Activated CD4-positive, alpha-beta T cell treated with anti-CD3 and anti-CD28 coated beads for 48 hours (primary cell): ENCODE measurements at regions not wholly inside any gene's neighbourhood (a gene's known extent, or its start where the extent isn't known, plus 50 kb on each side); places are given as distances from the start of the nearest gene placed in this dataset.
"Not testable (repeated sequence)": the region's sequence is repeated elsewhere in the genome, so short reads cannot be mapped to it uniquely, and the experiment has no call there.

Source experiments
- DNase-seq: peaks from one replicate; pipeline ENCODE4 v3.0.0-alpha.2; 2020

DNA sequence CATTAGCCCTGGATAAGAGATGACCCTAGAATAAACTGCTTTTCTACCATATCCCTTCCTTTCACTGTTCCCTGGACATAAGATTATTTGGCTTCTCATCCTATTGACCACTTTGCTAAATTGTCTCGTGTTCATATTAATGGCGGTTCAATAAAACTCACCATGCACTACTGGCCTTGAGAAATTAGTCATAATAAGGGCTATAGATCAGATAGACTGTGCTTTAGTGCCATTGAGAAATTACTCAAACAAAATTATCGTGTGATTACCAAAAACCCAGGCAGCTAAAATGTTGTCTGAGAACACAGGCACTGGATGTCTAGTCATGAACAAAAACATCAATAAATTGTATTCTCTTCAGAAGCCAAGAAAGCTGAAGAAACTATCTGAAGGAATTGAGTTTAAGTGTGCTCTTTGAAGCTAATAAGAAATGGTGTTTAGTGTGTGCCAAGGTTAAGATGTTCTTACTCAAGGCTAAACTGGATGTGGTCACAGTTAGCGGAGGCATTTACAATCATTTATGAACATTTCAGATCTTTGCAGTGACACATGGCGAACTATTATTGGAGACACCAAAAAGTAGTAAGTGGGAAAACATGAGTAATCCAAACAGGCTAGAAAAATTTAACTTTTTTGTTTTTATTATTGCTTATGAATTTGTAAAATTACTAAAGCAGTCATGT, 460.4 kb upstream of the RORB start:
- no peak for DNase-seq

DNA sequence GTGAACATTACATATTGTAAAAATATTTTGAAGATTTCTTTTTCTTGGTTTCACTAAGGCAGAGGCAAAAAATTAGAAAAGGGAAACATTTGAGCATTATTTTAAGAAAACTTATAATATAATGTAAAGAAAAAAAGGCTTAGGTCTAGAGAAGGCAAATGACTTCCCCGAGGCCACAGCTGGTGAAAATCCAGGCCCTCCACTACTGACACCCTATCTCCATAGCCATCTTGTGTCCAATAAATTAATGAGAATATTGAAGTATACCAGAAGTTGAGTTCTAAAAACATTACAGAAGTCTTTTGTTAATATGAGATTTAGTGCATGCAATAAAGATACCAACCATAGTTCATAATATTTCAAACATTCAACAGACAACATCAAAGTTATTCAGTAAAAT, 459.9 kb upstream of the RORB start:
- no peak for DNase-seq

DNA sequence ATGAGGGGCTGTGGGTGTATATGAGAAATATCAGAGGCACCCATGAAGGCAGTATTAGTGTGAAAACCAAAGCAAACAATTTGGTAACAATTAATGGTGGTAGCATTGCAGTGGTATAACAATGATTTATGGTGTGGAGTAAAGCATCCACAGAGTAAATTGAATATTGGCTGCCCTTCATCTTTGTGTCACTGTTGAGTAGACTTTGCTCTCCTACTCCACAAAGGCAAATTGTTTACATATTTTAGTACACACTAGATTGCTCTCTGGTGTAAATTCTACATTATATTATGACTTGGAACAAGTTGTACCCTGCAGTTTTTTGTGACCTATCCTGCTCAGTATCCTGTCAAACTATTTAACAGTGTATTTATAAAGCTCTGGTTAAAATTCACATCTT, 455.5 kb upstream of the RORB start:
- no peak for DNase-seq

DNA sequence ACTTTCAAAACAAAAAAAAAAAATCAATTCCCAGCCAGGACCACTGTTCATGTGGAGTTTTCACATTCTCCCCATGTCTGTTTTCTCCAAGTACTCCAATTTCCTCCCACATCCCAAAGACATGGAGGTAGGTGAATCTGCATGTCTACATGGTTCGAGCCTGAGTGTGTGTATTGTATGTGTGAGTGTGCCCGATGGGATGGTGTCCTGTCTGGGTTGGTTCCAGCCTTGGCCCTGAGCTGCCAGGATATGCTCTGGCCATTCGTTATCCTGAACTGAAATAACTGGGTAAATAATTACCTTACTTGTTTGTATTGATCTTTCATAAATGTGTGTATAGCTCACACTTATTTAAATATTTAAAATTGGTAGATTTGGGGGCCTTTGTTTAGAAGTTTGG, 452.3 kb upstream of the RORB start:
- no peak for DNase-seq

DNA sequence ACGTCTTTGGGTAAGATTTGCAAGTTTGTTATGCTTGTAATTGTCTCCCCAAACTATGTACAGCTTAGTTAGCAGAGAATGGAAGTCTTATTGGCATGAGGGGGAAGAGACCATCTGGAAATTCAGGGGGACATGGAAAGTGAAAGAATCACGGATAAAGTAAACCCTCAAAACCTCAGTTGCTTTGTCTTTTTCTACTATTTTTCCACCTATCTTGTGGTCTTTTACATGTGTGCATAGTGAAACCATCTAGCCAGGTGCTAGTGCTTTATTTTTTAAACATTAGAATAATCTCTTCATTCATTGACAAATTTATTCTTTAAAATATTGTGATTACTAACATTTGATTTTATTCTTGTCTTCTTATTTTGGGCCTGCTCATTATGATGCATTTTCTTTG, 441.1 kb upstream of the RORB start:
- no peak for DNase-seq

DNA sequence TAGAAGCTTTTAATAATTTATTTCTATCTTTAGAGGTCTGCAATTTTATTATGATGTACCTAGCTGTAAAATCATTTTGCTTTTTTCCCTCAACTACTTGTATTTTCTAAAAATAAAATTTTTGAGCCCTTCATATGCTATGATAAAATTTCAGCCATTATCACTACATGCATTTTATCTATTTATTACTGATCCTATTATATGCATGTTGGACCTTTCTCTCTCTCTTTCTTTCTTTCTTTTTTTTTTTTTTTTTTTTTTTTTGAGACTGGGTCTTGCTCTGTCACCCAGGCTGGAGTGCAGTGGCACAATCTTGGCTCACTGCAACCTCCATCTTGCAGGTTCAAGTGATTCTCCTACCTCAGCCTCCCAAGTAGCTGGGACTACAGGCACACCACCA, 440.1 kb upstream of the RORB start:
- not testable (repeated sequence) for DNase-seq

DNA sequence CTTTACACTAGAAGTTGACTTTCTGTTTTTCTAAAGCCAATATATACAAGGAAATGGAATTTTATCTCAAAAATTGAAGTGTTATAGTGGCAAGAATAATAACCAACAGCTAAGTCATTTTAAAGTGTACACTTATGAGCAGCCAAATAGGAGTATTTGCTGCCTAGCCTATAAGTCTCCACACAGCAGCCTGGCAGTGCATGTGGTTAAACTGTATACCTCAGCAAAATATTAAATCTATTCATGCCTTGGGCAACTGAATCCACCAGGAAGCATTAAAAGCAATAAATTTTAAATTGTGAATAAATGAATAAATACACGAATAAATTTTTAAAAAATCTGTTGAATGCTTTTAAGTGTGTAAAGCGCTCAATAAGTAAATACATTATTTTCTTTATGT, 432.4 kb upstream of the RORB start:
- no peak for DNase-seq

DNA sequence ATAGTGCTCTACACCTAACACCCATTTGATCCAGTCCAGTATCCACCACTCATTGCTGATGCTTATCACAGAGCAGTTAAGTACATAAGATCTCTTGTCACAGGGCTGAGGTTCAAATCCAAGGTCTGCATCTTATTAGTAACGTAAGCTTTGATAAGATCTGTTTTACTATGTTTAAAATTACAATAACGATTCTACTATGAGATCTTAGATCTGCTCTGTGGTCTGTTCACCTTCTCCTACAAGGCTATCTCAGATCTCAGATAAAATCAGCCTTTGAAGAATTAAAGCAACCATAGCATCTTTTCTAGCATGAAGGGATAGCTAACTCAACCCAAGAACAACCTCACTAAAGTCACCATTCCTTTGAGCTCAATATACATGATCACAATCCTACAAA, 431.0 kb upstream of the RORB start:
- DNase-seq = no peak

DNA sequence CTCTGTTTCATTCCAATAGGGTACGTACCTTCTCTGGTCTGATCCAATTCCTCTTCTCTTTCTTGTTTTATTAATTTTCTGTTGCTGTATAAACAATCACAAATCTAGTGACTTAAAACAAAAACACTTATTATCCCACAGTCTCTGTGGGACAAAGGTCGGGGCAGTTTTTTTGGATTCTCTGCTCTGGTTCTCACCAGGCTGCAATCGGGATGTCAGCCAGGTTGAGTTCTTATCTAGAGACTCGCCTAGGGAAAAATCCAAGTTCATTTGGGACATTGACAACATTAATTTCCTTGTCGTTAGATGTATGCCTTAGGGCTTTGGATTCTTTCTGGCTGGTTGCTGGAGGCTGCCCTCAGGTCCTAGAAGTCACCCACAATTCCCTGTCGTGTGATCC, 430.5 kb upstream of the RORB start:
- DNase-seq = no peak

DNA sequence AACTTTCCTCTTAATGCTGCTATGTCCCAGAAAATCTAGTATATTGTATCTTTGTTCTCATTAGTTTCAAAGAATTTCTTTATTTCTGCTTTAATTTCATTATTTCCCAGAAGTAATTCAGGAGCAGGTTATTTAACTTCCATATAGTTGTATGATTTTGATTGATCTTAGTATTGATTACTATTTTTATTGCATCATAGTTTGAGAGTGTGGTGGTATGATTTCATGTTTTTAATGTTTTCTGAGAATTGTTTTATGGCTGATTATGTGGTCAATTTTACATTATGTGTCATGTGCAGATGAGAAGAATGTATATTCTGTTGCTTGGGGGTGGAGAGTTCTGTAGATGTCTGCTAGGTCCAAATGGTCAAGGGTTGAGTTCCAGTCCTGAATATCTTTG, 425.6 kb upstream of the RORB start:
- DNase-seq = no peak

DNA sequence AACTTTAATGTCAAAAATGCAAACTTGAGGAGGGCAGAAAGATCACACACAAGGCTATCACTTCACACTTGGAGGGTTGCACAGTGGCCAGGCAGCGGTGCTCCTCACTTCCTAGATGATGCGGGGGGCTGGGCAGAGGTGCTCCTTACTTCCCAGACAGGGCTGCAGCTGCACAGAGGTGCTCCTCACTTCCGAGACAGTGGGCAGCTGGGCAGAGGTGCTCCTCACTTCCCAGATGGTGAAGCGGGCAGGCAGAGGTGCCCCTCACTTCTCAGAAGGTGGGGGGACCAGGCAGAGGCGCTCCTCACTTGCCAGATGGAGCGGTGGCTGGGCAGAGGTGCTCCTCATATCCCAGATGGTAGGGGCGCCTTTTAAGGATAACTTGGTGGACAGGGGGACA, 423.2 kb upstream of the RORB start:
- no peak for DNase-seq

DNA sequence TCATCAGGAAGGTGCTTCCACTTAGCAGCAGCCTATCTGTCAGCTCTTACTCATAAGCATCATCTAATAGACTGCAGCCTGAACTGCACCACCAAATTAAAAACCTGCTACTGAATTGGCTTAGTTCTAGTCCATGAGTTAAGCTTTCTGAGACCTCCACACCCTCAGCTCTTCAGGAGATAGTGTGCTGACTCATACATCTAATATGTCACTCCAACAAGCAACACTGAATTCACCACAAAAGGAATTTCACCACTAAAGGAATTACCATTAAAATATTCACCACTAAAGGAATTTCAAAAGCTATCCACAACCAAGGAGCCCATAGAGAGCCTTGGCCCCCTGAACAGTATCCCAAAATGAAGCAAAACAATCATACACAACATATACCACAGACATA, 418.5 kb upstream of the RORB start:
- DNase-seq = no peak

DNA sequence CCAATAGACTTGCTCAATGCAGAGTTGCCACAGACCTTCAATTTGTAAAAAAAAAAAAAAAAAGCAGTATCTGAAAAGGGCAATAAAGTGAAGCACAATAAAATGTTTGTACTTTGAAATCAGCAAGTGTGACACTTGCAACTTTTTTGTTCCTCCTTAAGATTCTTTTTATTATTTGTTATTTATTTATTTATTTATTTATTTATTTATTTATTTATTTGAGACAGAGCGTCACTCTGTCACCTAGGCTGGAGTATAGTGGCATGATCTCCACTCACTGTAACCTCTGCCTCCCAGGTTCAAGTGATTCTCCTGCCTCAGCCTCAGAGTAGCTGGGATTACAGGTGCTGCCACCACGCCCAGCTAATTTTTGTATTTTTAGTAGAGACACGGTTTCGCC, 416.5 kb upstream of the RORB start:
- DNase-seq = not testable (repeated sequence)

DNA sequence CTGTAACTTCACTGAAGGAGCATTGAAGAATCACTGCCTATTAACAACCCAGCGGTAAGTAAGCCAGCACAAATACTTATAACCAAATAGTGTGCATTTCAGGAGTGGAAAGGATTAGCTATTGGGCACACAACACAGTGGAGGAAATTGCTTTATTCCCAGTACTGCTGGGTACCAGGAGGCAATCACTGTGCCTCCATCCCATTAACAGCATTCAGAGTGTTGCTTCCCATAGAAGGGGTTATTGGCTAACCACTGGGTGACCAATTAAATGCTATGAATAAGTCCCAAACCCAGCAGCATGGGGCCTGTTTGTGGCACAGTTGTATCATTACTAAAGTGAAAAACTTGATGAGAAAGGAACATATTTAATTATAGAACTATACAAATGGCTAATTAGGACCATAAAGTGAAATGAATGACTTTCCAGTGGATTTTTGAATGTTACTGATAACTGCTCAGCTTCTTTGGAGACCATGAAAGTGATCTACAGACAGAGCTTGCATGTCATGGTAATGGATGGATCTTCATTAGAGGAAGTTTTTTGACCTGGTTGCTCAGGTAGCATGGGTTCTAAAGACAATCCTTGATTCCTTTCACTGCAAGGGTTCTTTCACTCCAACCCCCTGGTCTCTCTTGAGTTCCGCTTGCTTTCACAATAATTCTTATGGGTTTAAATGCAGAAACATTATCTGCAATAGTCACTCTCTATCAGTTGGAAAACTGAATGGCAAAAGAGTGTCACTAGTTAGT, 413.3 kb upstream of the RORB start:
- DNase-seq = no peak

DNA sequence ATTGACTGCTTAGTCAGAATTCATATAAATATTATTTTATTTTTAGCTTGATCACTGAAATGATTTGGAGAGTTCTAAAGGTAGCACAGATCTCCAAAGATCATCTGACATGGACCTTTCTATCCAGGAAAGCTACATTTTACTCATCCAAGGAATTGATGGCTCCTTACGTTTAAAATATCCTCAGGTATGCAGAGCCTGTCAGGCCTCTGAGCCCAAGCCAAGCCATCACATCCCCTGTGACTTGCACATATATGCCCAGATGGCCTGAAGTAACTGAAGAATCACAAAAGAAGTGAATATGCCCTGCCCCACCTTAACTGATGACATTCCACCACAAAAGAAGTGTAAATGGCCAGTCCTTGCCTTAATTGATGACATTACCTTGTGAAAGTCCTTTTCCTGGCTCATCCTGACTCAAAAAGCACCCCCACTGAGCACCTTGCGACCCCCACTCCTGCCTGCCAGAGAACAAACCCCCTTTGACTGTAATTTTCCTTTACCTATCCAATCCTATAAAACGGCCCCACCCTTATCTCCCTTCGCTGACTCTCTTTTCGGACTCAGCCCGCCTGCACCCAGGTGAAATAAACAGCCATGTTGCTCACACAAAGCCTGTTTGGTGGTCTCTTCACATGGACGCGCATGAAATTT, 411.6 kb upstream of the RORB start:
- DNase-seq = not testable (repeated sequence)

DNA sequence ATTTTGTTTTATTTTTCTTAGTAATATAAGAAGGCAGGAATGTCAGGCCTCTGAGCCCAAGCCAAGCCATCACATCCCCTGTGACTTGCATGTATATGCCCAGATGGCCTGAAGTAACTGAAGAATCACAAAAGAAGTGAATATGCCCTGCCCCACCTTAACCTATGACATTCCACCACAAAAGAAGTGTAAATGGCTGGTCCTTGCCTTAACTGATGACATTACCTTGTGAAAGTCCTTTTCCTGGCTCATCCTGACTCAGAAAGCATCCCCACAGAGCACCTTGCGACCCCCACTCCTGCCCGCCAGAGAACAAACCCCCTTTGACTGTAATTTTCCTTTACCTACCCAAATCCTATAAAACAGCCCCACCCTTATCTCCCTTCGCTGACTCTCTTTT, 406.2 kb upstream of the RORB start:
- DNase-seq = not testable (repeated sequence)

DNA sequence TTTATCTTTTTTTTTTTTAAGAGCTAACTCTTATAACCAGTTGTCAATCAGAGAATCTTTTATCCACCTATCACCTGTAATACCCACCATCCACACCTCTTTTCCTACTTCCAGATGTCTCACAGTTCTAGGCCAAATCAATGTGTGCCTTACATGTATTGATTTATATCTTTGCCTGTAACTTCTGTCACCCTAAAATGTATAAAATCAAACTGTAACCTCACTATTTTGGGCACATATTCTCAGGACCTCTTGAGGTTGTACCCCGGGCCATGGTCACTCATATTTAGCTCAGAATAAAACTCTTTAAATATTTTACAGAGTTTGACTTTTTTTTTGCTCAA, 404.7 kb upstream of the RORB start:
- no peak for DNase-seq

DNA sequence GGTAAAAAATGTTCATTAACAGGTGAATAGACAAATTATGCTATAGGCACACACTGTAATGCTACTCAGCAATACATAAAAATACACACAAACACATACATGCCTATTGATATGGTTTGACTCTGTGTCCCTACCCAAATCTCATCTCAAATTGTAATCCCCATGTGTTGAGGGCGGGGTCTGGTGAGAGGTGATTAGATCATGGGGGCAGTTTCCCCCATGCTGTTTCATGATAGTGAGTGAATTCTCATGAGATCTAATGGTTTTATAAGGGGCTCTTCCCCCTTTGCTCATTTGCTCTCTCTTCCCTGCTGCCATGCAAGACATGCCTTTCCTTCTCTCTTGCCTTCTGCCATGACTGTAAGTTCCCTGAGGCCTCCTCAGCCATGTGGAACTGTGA, 403.1 kb upstream of the RORB start:
- not testable (repeated sequence) for DNase-seq

DNA sequence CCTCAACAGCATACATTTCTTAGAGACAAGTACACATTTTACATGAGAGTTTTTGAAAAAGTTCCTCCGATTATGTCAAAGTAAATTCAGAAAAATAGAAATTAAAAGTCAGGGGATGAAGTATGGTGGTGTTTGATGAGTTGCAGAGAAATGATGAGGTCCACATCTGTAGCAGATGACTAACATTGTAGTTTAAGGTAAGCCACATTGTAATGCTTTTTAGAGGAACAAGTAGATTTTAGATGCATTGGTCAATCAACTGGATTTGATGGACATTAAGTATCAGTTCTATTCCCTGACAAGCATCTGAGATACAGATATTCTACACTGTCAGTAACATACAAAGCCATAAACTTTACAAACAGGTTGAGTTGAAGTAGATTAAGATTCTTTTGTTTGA, 402.4 kb upstream of the RORB start:
- no peak for DNase-seq

DNA sequence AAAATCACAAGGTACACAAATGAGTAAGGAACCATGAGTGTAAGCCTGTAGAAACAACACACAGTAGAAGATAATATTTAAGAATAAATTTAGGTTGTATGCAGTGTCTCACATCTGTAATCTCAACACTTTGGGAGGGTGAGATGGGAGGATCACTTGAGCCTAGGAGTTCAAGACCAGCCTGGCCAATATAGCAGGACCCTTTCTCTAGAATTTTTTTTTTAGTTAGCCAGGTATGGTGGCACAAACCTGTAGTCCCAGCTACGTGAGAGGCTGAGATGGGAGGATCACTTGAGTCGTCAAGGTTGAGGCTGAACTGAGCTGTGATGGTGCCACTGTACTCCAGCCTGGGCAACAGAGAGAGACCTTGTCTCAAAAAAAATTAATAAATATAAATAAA, 401.2 kb upstream of the RORB start:
- no peak for DNase-seq

DNA sequence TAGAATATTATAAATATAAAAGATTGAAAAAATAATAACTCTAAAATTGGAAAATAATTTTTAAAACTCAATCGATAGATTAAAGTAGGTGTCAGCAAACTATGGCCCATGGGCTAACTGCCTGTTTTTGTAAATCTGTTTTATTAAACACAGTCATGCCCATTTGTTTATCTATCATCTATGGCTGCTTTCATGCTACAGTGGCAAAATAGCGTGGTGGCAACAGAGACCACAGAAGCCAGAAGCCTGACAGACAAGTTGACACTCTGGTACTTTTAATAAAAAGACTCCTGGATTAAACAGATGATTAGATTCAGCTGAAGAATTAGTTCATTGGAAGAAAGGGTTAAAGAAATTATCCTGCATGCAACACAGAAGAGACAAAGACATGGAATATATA, 400.7 kb upstream of the RORB start:
- no peak for DNase-seq

DNA sequence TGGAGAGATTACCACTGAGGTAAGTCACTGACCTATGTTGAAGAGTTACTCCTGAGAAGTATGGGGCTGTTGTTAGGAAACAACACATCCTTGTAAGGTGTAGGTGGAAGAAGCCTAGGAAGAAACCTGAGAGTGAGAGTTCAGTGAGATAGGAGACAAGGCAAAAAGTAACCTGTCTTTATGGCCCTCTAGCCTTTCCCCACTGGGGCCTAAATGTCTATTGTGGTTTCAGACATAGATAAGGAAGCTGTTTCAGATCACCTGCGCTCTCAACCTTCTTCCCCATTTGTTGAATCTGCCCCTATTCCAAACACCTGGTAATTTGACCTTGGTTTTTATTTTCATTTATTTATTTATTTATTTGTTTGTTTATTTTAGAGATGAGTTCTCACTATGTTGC, 397.1 kb upstream of the RORB start:
- DNase-seq = no peak

DNA sequence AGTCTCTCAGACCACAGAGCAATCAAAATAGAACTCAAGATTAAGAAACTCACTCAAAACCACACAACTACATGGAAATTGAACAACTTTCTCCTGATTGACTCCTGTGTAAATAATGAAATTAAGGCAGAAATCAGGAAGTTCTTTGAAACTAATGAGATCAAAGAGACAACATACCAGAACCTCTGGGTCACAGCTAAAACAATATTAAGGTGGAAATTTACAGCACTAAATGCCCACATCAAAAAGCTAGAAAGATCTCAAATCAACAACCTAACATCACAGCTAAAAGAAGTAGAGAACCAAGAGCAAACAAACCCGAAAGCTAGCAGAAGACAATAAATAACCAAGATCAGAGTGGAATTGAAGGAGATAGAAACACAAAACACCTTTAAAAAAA, 395.0 kb upstream of the RORB start:
- not testable (repeated sequence) for DNase-seq

DNA sequence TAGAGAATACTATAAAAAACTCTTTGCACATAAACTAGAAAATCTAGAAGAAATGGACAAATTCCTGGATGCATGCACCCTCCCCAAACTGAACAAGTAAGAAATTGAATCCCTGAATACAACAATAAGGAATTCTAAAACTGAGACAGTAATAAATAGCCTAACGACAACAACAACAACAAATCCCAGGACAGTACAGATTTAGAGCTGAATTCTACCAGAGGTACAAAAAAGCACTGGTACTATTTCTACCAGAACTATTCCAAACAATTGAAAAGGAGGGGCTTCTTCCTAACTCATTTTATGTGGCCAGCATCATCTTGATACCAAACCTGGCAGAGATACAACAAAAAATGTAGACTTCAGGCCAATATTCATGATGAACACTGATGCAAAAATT, 394.4 kb upstream of the RORB start:
- no peak for DNase-seq

DNA sequence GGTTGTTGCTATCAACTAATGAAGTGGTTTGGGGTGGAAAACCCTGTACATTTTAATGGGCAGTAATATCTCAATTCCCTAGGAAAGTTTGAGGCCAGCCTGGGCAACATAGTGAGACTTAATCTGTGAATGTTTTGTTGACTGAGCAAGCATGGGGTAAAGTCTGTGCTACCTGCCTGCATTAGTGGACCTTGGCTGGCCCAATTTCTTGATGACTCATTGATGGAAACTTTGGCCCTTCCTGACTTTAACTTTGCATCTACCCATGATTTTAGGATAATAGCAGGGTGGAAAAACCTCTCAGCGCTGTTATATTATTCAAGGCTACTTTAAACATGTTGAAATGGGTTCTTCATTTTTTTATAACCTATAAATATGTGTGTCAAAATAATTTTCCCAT, 389.4 kb upstream of the RORB start:
- no peak for DNase-seq
